ENCODE measurements at regions not wholly inside any gene's neighbourhood (a gene's known extent, or its start where the extent isn't known, plus 50 kb on each side); places are given as distances from the start of the nearest gene placed in this dataset.

DNA sequence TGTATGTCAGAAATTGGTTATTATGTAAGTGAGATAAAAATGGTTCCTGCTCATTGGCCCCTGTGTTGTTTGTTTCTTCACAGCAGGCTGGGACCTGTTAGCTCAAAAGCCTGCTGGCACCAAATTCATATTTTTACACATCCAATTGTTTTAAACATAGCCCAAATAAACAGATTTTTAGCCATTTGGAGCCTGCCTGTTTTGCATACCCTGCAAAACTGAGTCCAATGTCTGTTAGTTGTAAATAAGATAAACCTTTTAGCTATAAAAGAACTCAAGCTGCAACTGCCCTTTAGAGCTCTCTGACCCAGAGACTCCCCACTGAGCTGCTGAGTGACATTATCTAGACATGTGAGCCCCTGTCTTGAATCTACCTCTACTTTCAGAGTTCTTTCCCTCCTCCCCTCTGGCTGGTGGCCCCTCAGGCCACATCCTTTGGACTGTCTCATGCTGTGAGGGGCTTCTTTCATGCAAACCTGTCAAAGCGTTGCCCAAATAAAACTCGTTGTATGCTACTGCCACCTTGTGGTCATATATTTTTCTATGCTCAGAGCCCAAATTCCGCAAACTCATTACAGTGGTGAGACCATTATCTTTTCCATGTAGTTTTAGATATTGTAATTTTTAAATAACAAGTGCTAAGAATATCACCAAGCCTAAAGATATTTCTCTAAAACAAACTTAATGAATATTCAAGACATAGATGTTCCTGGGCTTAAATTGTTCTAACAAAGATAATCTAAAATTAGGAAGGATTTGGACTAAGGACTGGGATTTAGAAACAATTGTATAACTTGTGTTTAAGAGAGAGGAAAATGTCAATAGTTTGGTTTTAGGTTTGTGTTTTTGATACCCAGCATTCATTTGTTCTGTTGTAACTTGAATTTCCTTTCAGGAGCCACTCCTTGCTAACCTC is 337.9 kb downstream of the AACS start:
- no peak for TF ChIP-seq RFX5 (IDR thresholded peaks at IDR 0.05; ENCODE audit: borderline replicate concordance, low read depth, low read length)
- no peak for TF ChIP-seq TBP (IDR thresholded peaks at IDR 0.05; ENCODE audit: low read depth, low read length)
- no peak for TF ChIP-seq SP1 (IDR thresholded peaks at IDR 0.05; ENCODE audit: low read depth, low read length)
- no peak for TF ChIP-seq TAF1 (IDR thresholded peaks at IDR 0.05; ENCODE audit: low read depth, low read length)
- TF ChIP-seq NANOG (IDR thresholded peaks at IDR 0.05; ENCODE audit: insufficient read depth, low read depth, low read length, poor library complexity, severe bottlenecking), result no peak
- no peak for TF ChIP-seq GABPA (IDR thresholded peaks at IDR 0.05; ENCODE audit: borderline replicate concordance, insufficient read depth, low read length)
- TF ChIP-seq, protein P1, sequence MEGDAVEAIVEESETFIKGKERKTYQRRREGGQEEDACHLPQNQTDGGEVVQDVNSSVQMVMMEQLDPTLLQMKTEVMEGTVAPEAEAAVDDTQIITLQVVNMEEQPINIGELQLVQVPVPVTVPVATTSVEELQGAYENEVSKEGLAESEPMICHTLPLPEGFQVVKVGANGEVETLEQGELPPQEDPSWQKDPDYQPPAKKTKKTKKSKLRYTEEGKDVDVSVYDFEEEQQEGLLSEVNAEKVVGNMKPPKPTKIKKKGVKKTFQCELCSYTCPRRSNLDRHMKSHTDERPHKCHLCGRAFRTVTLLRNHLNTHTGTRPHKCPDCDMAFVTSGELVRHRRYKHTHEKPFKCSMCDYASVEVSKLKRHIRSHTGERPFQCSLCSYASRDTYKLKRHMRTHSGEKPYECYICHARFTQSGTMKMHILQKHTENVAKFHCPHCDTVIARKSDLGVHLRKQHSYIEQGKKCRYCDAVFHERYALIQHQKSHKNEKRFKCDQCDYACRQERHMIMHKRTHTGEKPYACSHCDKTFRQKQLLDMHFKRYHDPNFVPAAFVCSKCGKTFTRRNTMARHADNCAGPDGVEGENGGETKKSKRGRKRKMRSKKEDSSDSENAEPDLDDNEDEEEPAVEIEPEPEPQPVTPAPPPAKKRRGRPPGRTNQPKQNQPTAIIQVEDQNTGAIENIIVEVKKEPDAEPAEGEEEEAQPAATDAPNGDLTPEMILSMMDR (IDR thresholded peaks at IDR 0.05; ENCODE audit: control extremely low read depth in 1 of 3, insufficient read depth in 1 of 3, low read depth in 1 of 3, low read length in 3 of 3), result peak in 2 of 3 experiments; percentile 70 to 74; a peak in 3 of 4 replicates
- TF ChIP-seq POLR2A (IDR thresholded peaks at IDR 0.05; ENCODE audit: control extremely low read depth in 1 of 2, low read depth in 2 of 2, low read length in 2 of 2), result no peak
